Esophagus muscularis mucosa (tissue), 4 donors: ENCODE measurements at regions not wholly inside any gene's neighbourhood (a gene's known extent, or its start where the extent isn't known, plus 50 kb on each side); places are given as distances from the start of the nearest gene placed in this dataset.

Experiments used
- CTCF ChIP-seq, 3 experiments: fragments of 200-600 bp in 2 of 3; fragments of 450-650 bp in 1 of 3; sonication (generic) in 2 of 3; IDR thresholded peaks; one replicate each; pipeline ENCODE4 v1.5.1; 2017 to 2019; ENCODE audit warnings: antibody characterized with exemption in 3 of 3, mild to moderate bottlenecking in 2 of 3, moderate library complexity in 1 of 3
- EP300 ChIP-seq: sonication (generic); formaldehyde crosslinking; IDR thresholded peaks from one replicate; pipeline ENCODE4 v1.6.1; 2017; ENCODE audit warnings: antibody characterized with exemption
- POLR2A ChIP-seq: fragments of 450-650 bp; IDR thresholded peaks from one replicate; pipeline ENCODE4 v1.6.1; 2017; ENCODE audit warnings: antibody characterized with exemption, moderate library complexity, mild to moderate bottlenecking, low read depth
- POLR2AphosphoS5 ChIP-seq, 2 donors: sonication (generic); formaldehyde crosslinking; IDR thresholded peaks; one replicate each; pipeline ENCODE4 v1.6.1; 2017; ENCODE audit warnings: antibody characterized with exemption in 2 of 2

- no peak for TF ChIP-seq POLR2A
- TF ChIP-seq CTCF (IDR thresholded peaks at IDR 0.05) = no peak
- TF ChIP-seq EP300 = no peak
- TF ChIP-seq POLR2AphosphoS5 (IDR thresholded peaks at IDR 0.05) = no peak
Measured at GRCh38 chrX:20742106-20742505, 475.4 kb upstream of the RPS6KA3 start.
